ENCODE measurements at regions not wholly inside any gene's neighbourhood (a gene's known extent, or its start where the extent isn't known, plus 50 kb on each side); places are given as distances from the start of the nearest gene placed in this dataset.

GRCh38 chr1:90534116-90534515, 183.0 kb downstream of the BARHL2 start:
- no peak for TF ChIP-seq EP300 (IDR thresholded peaks at IDR 0.05)
- no peak for TF ChIP-seq CTCF (IDR thresholded peaks at IDR 0.05)
- TF ChIP-seq POLR2A (IDR thresholded peaks at IDR 0.05) = no peak
- no peak for TF ChIP-seq POLR2AphosphoS5 (IDR thresholded peaks at IDR 0.05)
